ENCODE measurements at regions not wholly inside any gene's neighbourhood (a gene's known extent, or its start where the extent isn't known, plus 50 kb on each side); places are given as distances from the start of the nearest gene placed in this dataset.

DNA sequence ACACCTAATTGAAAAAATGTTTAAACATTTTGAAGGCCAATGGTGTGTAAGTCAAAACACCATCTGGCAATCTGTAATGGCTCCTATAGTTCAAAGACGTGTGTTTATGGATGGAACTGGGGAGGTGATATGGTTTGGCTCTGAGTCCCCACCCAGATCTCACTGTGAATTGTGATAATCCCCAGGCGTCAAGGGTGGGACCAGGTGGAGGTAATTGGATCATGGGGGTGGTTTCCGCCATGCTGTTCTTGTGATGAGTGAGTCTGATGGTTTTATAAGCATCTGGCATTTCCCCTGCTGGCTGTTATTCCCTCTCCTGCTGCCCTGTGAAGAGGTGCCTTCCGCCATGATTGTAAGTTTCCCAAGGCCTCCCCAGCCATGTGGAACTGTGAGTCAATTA is 52.2 kb downstream of the ADRA2C start:
- H3K4me1 ChIP-seq (ENCODE audit: control insufficient read depth, insufficient read depth, low read length), result no peaks in the 10 kb centered on the region
- Mint-ChIP-seq H3K27ac (no peak overlapping the region), H3K36me3 (no peaks in the 10 kb centered on the region), H3K4me1 (no peaks in the 10 kb centered on the region), H3K4me3 (no peak overlapping the region), H3K27me3 (ENCODE audit: low read depth in 2 of 2) (peaks cover 12 to 19% of the 10 kb centered on the region in 2 donors), H3K9me3 (no peaks in the 10 kb centered on the region)
- intact Hi-C loops (cut with micrococcal nuclease), result no loop called here
- no peak overlapping the region for H3K27ac ChIP-seq (ENCODE audit: low read length)
- no peaks in the 10 kb centered on the region for H3K9me3 ChIP-seq (ENCODE audit: control insufficient read depth, insufficient read depth, low read length)
- WGBS (ENCODE audit: insufficient coverage), result 86% methylated on average over 4 of the region's 4 CpGs
- DNase-seq, result no peak
- TF ChIP-seq, protein P1, sequence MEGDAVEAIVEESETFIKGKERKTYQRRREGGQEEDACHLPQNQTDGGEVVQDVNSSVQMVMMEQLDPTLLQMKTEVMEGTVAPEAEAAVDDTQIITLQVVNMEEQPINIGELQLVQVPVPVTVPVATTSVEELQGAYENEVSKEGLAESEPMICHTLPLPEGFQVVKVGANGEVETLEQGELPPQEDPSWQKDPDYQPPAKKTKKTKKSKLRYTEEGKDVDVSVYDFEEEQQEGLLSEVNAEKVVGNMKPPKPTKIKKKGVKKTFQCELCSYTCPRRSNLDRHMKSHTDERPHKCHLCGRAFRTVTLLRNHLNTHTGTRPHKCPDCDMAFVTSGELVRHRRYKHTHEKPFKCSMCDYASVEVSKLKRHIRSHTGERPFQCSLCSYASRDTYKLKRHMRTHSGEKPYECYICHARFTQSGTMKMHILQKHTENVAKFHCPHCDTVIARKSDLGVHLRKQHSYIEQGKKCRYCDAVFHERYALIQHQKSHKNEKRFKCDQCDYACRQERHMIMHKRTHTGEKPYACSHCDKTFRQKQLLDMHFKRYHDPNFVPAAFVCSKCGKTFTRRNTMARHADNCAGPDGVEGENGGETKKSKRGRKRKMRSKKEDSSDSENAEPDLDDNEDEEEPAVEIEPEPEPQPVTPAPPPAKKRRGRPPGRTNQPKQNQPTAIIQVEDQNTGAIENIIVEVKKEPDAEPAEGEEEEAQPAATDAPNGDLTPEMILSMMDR (IDR thresholded peaks at IDR 0.05), result no peak
- ATAC-seq, result no peak
- H3K27me3 ChIP-seq (ENCODE audit: control insufficient read depth, insufficient read depth, low read length), result no peaks in the 10 kb centered on the region
- H3K36me3 ChIP-seq (ENCODE audit: control insufficient read depth, insufficient read depth, low read length), result no peaks in the 10 kb centered on the region
- H3K4me3 ChIP-seq (ENCODE audit: low read length), result no peak overlapping the region

DNA sequence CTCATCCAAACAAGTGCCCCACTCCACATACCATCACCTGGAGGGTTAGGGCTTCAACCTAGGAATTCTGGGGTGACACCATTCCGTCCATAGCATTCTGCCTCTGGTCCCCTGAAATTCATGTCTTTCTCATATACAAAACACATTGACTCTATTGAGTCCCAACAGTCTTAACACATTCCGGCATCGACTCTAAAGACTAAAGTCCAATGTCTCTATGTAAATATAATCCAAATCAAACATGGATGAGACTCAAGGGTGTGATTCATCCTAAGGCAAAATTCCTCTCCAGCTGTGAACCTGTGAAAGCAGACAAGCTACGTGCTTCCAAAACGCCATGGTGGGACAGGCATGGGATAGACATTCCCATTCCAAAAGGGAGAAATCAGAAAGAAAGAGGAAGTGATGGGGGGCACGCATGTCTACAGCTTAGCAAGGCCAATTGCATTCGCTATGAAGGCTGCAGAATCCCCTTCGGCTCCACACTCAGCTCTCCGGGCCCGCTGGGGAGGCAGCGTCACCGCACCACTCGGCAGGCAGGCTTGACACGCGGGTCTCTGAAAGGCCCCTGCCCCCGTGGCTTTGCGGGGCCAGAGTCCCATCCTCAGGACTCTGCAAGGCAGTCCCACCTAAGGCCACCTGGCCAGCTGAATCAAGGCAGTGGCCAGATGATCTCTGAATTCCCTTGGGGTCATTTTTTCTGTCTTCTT is 53.2 kb downstream of the ADRA2C start:
- Mint-ChIP-seq H3K27ac (no peak overlapping the region), H3K27me3 (ENCODE audit: low read depth in 2 of 2) (peaks cover 12 to 22% of the 10 kb centered on the region in 2 donors), H3K9me3 (no peaks in the 10 kb centered on the region), H3K4me3 (no peak overlapping the region), H3K4me1 (no peaks in the 10 kb centered on the region), H3K36me3 (no peaks in the 10 kb centered on the region)
- H3K27ac ChIP-seq (ENCODE audit: low read length), result no peak overlapping the region
- DNase-seq (no peak), ATAC-seq (no peak)
- no peaks in the 10 kb centered on the region for H3K27me3 ChIP-seq (ENCODE audit: control insufficient read depth, insufficient read depth, low read length)
- no peak overlapping the region for H3K4me3 ChIP-seq (ENCODE audit: low read length)
- WGBS (ENCODE audit: insufficient coverage), result 84% methylated on average over 17 of the region's 17 CpGs
- intact Hi-C loops (cut with micrococcal nuclease), result no loop called here
- no peaks in the 10 kb centered on the region for H3K9me3 ChIP-seq (ENCODE audit: control insufficient read depth, insufficient read depth, low read length)
- H3K36me3 ChIP-seq (ENCODE audit: control insufficient read depth, insufficient read depth, low read length), result no peaks in the 10 kb centered on the region
- H3K4me1 ChIP-seq (ENCODE audit: control insufficient read depth, insufficient read depth, low read length), result no peaks in the 10 kb centered on the region
- TF ChIP-seq, protein P1 (IDR thresholded peaks at IDR 0.05), result no peak

DNA sequence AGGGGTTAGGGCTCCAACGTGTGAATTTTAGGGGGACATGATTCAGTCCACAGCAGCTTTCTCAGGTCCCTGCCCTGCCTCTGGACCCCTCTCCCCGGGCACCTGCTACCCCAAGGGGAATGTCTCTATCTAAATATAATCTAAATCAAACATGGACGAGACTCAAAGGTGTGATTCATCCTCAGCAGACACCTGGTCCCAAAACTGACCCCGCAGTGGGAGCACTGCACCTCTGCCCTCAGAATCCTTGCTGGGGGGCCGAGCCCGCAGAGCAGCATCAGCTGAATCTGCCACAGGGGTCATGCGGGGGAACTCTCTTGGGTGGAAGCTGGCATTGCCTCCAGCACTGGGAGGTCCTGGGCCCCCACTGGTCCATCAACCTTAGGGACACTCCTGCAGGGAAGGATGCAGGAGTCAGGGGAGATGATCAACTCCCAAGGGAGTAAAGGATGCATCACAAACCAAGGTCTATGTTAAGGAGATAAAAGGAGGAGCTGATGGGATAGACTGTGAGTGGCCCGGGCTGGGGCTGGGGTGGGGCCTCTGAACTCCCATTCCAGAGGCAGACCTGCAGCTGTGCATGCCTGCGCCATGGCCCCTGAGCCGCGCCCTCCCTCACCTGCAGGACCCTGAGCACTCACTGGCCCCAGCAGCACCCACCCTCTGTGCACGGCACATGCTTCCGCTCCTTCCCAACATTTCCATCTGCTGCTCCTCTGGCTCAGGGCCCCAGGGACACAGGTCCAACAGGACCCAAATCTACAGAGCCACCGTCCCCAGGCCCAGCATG is 54.0 kb downstream of the ADRA2C start:
- Histone ChIP-seq H3K9me3 (ENCODE audit: control insufficient read depth, insufficient read depth, low read length) (no peaks in the 10 kb centered on the region), H3K27me3 (ENCODE audit: control insufficient read depth, insufficient read depth, low read length) (no peaks in the 10 kb centered on the region), H3K4me1 (ENCODE audit: control insufficient read depth, insufficient read depth, low read length) (no peaks in the 10 kb centered on the region), H3K27ac (ENCODE audit: low read length) (no peak overlapping the region), H3K4me3 (ENCODE audit: low read length) (no peak overlapping the region), H3K36me3 (ENCODE audit: control insufficient read depth, insufficient read depth, low read length) (no peaks in the 10 kb centered on the region)
- Mint-ChIP-seq H3K4me1 (no peaks in the 10 kb centered on the region), H3K27ac (no peak overlapping the region), H3K36me3 (no peaks in the 10 kb centered on the region), H3K4me3 (no peak overlapping the region), H3K9me3 (no peaks in the 10 kb centered on the region), H3K27me3 (ENCODE audit: low read depth in 2 of 2) (peaks cover 12 to 26% of the 10 kb centered on the region in 2 donors)
- intact Hi-C loops (cut with micrococcal nuclease), result no loop called here
- ATAC-seq, result no peak
- no peak for DNase-seq
- WGBS (ENCODE audit: insufficient coverage), result 82% methylated on average over 14 of the region's 14 CpGs
- TF ChIP-seq, protein P1 (IDR thresholded peaks at IDR 0.05), result no peak
